D341Med (cell line): ENCODE measurements at regions not wholly inside any gene's neighbourhood (a gene's known extent, or its start where the extent isn't known, plus 50 kb on each side); places are given as distances from the start of the nearest gene placed in this dataset.
"Not testable (repeated sequence)": the region's sequence is repeated elsewhere in the genome, so short reads cannot be mapped to it uniquely, and the experiment has no call there.

Source experiments
- DNase-seq: peaks from one replicate; pipeline ENCODE4 v3.0.0; 2012; ENCODE audit warnings: low spot score

DNA sequence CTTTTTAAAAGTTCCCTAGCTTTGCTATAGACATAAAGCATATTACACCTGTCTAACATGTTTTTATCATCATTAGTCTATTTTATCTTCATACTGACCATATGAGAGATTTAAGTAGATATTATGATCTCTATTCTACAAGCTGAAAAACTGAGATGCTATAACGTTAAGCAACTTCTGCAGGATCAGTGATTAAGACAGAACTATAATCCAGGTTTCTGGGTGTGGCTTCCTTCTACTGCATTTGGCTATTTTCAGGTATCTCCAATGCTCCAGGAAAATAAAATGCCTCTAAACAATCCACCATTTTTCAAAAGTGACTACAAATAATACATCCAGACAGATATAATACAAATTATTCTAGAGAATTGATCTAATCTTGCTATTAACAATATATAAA, 53.4 kb downstream of the RGS2 start:
- no peak for DNase-seq

DNA sequence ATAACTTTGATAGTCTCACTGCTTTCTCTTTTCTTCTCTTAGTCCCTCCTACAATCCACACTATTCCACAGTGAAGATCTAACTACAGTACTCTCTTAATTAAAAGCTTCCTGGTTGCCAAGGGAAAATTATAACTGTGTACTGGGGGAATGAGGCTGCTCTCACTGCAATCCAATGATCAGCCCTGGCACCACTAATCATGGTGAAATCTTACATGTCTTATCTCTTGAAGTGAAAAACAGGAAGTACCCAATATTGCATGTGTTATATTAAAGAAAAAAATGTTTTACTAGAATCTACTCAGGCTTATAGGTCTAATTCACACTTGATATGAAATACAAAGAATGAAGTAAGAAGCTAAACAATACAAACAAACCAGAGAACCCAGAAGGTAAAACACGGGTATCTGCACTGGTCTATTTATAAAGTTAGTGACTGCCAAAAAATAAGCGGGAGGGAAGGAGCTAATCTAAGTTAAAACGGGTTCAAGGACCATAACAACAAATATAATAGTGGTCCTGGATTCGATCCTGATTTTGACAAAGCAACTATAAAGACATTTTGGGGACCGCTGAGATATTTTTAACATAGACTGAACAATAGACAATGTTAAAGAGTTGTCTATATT, 57.5 kb downstream of the RGS2 start:
- DNase-seq = no peak

DNA sequence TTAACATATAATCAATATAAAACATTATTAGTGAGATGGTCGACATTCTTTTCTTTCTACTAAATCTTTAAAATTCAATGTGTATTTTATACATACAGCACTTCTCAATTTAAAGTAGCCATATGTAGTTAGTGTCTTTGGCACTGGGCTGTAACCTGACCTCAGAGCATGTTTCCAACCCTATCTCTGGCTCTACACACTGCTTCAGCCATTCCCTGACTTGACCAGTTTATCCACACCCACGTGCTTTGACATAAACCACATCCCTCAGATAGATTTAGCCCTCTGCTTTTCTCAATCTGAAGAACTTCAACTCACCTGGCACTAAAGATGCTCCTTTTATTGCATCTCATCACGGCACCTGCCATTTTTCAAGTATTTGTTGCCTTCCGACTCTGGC, 58.3 kb downstream of the RGS2 start:
- DNase-seq = no peak

DNA sequence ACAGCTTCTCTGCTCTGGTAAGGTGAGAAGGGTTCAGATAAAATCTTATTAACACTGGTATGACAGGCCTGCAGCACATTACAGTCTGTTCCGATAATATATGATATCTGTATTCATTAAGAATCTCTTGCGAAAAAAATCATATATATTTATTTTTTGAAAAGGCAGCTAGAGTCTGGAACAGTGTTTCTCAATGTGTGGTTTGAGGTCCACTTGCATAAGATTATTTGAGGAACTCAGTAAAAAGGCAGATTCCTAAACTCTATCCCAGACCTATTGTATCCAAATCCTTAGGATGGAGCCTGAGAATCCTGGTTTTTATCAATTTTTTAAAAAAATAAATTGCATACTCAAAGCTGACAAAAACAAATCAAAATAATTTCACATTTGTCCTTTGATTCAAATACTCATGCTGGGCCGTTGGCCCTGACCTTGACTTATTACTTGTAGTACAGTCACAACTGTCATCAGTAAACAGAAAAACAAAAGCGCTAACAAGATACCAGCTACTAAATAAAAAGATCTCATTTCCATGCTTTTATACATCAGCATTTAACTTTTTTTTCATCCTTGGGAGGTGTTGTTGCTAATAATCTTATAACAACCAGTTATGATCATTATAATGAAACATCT, 60.6 kb downstream of the RGS2 start:
- no peak for DNase-seq

DNA sequence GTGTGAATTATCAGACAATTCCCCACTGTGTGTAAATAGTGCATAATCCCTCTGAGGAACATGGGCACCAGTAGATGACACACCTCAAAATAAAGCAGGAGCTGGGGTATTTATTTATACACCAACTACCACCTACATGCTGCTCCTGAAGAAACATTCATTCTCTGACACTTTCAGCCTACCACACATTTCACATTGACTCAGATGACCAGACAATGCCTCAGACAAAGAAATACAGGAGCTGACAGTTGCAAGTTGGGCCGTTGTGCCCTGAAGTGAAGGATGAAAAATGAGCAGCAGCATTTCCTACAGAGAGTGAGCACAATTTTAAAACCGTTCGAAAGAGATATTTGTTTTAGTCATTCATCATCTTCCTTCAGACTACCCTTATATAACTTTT, 63.2 kb downstream of the RGS2 start:
- no peak for DNase-seq

DNA sequence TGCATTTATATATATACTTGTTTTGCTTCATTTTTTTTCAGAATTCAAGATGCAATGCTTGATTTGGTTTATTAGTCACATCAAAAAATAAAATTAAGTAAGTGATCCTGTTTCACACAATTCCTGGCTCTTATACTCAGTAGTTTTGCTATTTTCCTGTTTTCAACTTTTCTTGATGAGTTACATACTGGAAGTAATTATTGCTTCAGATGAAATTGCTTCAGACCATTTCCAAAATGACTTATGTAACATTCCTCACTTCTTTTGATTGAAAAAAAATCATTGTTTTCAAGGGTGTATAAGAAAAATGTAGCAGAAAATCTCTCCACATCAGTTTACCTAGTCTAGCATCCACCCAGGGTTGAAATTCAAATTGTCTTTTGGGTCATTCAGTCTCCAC, 65.0 kb downstream of the RGS2 start:
- no peak for DNase-seq

DNA sequence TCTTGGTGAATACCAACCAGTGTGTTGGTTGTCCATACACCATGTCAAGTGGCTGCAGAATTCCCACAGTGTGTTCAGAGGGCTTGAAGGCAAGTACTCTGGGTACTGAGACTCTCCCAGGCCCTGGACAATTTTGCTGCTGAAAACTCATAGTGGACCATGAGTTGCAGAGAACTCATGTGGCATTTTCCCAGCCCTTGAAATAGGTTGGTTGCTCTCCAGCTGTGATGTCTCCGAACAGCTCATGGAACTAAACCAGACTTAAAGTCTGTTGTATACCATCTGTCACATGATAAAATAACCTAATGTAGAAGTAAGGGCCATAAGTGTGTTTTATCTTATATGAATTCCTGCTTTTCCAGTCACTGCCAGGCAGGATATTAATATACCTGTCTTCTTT, 67.8 kb downstream of the RGS2 start:
- no peak for DNase-seq

DNA sequence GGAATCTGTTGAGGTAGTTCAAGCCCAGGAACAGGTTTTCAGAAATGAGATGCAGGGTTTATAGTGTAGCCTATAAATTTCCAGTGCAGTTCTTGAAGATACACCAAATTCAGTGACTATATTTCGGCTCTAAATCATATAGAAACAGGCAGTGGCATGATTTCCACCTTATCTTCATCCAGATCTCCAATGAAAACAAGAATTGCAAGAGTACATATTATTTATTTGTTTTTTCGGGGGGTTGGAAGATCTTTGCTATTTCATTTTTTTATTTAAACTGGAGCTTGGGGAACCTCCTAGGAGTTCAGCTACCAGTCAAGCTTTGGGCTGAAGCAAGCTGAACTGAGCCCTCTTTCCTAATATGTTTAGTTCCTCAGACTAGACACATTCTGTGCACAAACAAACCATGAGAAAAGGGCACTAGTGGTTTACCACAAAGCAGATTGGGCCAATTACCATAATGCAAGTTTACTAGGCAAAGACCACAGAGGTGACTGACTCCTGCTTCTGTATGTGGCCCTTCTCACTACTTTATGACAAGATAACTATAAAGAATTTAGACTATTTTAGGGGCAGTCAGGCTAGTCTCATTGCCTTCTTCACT, 68.5 kb downstream of the RGS2 start:
- DNase-seq = no peak

DNA sequence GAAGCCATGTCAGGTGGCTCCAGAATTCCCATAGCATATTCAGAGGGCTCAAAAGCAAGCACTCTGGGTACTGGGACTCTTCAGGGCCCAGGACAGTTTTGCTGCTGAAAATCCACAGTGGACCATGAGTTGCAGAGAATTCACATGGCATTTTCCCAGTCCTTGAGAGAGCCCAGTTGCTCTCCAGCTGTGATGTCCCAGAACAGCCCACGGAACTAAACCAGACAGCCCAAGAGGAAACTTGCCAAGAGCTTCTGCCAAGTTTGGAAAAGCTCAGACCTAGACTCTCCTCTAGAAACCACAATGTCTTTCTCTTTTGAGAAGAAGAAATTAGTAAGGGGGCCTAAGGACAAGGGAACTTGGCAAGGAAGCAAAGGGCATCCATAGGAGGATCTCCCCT, 69.4 kb downstream of the RGS2 start:
- no peak for DNase-seq

DNA sequence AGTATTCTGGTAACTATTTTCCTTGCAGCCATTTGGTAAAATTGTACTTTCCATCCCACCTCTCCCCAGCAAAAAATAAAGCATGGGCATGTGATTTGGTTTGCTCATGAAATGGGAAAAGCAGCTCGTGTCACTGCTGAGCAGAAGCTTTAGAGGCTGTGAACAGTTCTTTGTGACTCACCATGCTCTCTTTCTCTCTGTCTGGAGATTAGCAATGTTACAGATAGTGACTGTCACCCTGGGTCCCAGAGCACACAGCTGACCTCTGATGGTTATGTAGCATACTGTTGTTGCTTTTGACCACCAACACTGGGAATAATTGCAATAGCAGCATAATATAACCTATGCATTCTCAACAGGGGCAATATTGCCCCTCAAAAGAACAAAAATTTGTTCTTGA, 70.6 kb downstream of the RGS2 start:
- DNase-seq = no peak

DNA sequence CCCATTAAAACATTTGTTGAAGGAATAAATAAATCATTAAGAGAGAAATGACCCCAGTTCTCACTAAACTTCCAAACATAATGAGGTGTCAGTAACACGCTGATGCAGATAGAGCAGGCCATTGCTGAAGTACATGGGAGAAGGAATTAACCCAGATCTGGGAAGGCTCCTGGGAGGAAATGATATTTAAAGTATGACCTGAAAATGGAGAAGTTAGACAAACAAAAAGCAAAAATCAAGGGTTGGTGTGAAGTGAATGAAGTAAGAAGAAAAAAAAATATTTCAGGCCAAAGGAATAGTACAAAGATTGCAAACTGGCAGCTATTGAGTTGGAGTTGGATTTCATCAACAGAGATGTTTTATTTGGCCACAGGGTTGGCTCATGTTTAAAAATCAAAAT, 71.4 kb downstream of the RGS2 start:
- DNase-seq = no peak

DNA sequence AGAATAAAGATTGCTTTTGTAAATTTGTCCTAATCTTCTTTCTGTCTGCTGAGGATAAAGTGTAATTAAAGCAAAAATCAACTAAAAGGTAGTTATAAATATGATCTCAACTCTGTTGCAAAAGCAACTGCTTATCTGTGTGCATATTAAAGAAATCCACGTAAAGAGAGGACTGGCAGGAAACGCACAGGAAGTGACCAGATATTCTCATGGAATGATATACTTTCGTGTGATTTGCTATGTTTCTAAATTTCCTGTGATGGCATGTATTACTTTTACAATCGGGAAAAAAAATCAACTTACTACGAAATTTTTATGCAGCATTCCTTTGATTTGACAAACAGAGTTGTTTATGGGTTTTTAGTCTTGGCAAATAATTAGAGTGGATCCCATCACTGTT, 75.4 kb downstream of the RGS2 start:
- no peak for DNase-seq

DNA sequence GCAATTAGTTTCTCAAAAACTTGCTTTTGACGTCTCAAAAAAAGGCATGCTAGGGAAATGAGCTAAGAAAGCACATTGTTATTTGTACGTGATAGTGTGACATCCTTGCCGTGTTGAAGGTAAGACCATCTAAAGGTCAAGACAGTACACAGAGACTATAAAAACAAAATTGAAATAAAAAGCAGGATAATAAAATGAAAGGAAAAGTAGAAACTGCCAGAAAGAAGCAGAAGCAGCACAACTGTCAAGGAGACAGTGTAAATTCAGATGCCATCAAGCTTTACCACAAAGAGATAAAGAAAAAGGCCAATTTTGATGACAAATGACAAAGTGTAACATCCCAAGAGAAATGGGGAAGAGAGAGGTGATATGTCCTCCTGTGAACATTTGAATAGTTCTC, 76.5 kb downstream of the RGS2 start:
- DNase-seq = not testable (repeated sequence)

DNA sequence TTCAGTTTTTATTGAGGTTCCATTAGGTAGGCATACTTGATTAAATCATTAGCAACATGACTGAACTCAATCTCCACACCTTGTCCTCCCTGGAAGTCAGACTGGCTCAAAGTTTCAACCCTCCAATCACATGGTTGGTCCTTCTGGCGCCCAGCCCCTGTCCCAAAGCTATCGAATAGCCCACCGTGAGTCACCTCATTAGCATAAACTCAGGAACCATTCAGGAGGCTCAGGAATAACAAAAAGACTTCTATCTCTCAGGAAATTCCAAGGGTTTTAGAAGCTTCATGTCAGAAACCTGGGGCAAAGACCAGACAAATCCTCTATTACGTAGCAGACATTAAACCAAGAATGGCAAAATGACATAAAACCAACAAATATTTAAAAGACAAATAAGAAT, 78.6 kb downstream of the RGS2 start:
- DNase-seq = no peak

DNA sequence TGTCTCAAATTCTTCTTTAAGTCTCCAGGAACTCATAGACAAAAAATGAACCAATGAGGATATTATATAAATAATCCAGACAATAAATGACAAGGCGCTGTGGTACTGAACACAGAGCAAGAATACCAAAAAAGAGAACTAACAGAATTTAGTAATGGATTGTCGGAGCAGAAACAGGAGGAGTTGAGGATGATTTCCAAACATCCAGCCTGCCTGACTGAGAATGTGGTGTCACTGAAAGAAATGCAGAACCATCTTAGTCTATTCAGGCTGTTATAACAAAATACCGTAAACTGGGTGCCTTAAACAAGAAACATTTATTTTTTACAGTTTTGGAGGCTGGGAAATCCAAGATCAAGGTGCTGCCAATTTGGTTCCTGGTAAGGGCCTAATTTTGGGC, 79.7 kb downstream of the RGS2 start:
- no peak for DNase-seq

DNA sequence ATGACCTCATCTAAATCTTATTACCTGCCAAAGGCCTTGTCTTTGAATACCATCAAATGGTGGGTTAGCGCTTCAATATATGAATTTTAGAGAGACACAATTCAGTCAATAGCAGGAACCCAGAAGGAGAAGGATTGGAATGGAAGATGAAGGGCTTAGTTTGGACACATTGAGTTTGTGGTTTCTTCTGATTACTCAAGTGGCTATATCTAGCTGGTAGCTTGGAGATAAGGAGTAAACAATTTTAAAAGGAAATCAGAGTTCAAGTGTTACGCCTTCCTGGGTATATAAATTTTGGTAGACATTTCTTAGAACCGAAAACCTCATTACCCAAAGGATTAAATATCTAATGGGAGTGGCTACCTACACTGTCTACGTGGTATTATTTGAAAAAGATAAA, 80.2 kb downstream of the RGS2 start:
- no peak for DNase-seq

DNA sequence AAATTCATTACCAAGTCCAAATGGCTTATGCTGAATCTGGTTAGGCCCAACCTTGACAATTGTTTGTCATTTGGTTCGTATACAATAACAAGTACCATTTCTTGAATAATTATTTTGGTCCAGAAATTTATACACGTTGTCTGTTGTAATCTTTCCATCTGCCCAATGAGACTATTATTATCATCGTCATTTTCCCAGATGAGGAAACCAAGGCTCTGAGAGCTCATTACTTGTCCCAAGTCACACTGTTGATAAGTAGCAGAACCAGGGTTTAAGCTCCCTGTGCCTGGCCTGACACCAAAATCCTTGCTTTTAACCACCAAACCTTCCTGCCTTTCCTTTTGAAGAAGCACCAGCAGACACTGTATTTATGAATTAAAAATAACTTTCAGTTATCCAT, 81.3 kb downstream of the RGS2 start:
- no peak for DNase-seq

DNA sequence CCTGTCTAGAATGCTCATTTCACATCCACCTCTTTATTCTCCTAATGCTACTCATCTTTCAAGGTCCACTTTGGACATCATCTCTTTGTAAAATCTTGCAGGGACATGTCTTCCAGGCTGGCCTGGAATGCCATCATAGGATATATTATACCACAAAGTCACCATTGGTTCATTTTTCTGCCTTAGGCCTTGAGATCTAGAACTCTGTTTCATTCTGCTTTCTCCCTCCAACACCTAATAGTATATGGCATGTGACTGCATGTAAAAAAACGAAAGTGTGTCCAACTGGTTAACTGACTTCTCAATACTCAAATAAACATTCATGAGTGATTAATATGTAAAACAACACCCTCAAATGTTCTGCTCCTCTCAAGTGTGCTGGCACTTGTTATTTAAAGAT, 84.1 kb downstream of the RGS2 start:
- DNase-seq = no peak

DNA sequence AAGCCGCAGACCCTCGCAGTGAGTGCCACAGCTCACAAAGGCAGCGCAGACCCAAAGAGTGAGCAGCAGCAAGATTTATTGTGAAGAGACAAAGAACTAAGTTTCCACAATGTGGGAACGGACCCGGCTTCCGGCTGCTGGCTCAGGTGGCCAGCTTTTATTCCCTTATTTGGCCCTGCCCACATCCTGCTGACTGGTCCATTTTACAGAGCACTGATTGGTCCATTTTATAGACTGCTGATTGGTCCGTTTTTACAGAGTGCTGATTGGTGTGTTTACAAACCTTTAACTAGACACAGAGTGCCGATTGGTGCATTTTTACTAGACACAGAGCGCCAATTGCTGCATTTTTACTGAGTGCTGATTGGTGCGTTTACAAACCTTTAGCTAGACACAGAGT, 86.6 kb downstream of the RGS2 start:
- DNase-seq = not testable (repeated sequence)

DNA sequence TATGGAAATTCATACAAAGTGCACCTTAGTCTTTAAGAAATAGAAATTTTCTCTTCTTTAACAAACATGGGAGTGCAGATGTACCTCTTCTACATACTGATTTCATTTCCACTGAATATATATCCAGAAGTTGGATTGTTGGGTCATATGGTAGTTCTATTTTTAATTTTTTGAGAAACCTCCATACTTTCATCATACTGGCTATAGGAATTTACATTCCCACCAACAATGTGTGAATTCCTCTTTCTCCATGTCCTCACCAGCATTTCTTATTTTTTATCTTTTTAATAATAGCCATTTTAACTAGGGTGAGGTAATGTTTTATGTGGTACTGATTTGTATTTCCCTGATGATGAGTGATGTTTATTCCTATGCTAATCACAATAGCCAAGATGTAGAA, 87.5 kb downstream of the RGS2 start:
- no peak for DNase-seq

DNA sequence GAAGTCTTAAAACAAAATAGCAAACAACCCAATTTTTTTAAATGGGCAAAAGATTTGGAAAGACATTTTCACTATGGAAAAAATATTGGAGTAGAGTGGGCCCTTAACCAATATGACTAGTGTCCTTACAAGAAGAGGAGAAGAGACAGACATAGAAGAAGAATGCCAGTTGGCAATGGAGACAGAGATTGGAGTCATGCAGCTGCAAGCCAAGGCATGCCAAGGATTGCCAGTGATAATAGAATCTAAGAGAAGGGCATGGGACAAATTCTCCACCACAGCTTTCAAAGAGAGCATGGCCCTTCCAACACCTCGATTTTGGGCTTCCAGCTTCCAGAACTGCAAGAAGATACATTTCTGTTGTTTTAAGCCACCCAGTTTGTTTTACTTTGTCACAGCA, 92.7 kb downstream of the RGS2 start:
- no peak for DNase-seq

DNA sequence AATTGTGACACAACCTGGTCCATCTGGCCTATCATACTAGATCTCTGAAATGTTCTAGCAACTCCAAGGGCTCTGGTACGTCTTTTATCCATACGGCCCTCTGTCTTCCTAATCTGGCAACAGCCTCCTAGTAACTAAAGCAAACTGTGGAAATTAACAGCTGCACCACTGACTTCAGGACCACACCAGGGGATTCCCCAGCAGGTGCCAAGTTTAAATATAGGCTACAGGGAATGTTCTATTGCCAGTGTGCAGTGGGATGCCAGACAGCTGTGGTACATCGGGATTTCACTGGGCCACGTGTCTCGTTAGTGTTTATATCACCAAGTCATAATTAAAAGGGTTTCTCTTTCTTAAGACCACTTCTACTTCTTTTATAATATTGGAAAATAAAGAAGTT, 94.3 kb downstream of the RGS2 start:
- DNase-seq = no peak

DNA sequence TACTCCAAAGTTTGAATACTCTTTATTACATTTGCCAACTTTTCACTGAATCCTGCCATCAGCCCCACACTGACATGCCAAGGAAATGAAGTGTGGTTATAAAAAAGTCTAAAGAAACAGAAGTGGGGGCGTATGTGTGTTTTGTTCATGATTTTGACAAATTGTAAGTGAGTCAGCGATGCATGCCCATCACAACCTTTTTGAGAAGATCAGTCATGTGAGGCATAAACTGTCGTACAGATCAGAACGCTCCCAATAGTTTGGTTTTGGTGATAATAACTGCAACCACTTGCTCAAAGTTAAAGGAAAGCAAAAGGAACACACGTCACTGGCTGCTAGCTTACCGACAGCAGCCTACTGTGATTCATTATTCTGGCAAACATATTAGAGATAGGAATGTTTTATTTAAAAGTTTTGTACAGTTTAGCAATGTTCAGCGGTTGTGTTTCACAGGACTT, 95.6 kb downstream of the RGS2 start:
- DNase-seq = no peak

DNA sequence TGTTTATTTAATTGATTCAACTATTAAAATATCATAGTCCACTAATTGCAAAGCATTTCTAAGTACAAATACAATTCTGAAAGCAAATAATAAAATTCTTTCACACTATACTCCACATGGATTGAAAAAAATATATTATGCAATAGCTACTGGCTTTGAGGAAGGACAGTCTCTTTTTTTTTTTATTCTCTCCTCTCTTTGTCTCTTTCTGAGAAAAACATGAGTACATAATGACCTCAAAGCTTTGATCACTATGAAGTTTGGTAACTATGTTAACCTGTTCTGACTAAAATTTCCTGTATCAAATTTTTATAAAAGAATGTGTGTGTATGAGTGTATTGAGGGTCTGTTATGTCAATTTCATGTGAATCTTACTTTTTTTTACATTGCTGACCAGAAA, 96.2 kb downstream of the RGS2 start:
- no peak for DNase-seq
